Loucy (cell line): ENCODE measurements at regions not wholly inside any gene's neighbourhood (a gene's known extent, or its start where the extent isn't known, plus 50 kb on each side); places are given as distances from the start of the nearest gene placed in this dataset.

Experiments
- H2AFZ ChIP-seq: fragments of 200-600 bp; sonication (generic); 2 replicates; pipeline ENCODE4 v1.6.0; 2016; ENCODE audit warnings: antibody characterized with exemption, mild to moderate bottlenecking, low read length, moderate library complexity
- H3F3A ChIP-seq: fragments of 200-600 bp; 2 replicates; pipeline ENCODE4 v1.6.0; 2016; ENCODE audit warnings: antibody characterized with exemption, low read depth, mild to moderate bottlenecking
- H3K27me3 ChIP-seq: fragments of 200-600 bp; sonication (generic); 2 replicates; pipeline ENCODE4 v1.6.1; 2014; ENCODE audit warnings: low read length, mild to moderate bottlenecking; ENCODE audit not compliant: insufficient read depth, poor library complexity, severe bottlenecking
- H3K36me3 ChIP-seq: fragments of 200-600 bp; sonication (generic); 2 replicates; pipeline ENCODE4 v1.6.1; 2016; ENCODE audit warnings: low read length; ENCODE audit not compliant: insufficient read depth
- H3K4me1 ChIP-seq: fragments of 200-600 bp; sonication (generic); 2 replicates; pipeline ENCODE4 v1.5.1; 2014; ENCODE audit warnings: low read length, mild to moderate bottlenecking; ENCODE audit not compliant: insufficient read depth, poor library complexity, severe bottlenecking
- H3K4me2 ChIP-seq: fragments of 200-600 bp; sonication (generic); 2 replicates; pipeline ENCODE4 v1.6.0; 2014; ENCODE audit warnings: antibody characterized with exemption, low read length, low read depth, mild to moderate bottlenecking; ENCODE audit not compliant: poor library complexity, severe bottlenecking
- H3K4me3 ChIP-seq: fragments of 200-600 bp; sonication (generic); 2 replicates; pipeline ENCODE4 v1.5.1; 2014; ENCODE audit warnings: low read length, mild to moderate bottlenecking, mixed read lengths; ENCODE audit not compliant: poor library complexity, severe bottlenecking
- H3K79me2 ChIP-seq: fragments of 200-600 bp; sonication (generic); 2 replicates; pipeline ENCODE4 v1.6.1; 2014; ENCODE audit warnings: low read length; ENCODE audit not compliant: insufficient read depth
- H3K9ac ChIP-seq: fragments of 200-600 bp; sonication (generic); 2 replicates; pipeline ENCODE4 v1.6.0; 2014; ENCODE audit warnings: mild to moderate bottlenecking, low read depth, low read length, moderate library complexity; ENCODE audit not compliant: poor library complexity, severe bottlenecking
- H3K9me2 ChIP-seq: fragments of 200-600 bp; sonication (generic); replicated peaks from 2 replicates; pipeline ENCODE4 v1.6.1; 2016; ENCODE audit warnings: low read depth, low read length, mixed read lengths
- H3K9me3 ChIP-seq: fragments of 200-600 bp; sonication (generic); 2 replicates; pipeline ENCODE4 v1.6.1; 2014; ENCODE audit warnings: mild to moderate bottlenecking, antibody characterized with exemption, low read length, low read depth; ENCODE audit not compliant: insufficient read depth
- H4K20me1 ChIP-seq: fragments of 200-600 bp; sonication (generic); 2 replicates; pipeline ENCODE4 v1.6.0; 2014; ENCODE audit warnings: antibody characterized with exemption, low read length, mild to moderate bottlenecking; ENCODE audit not compliant: insufficient read depth, poor library complexity, severe bottlenecking
- CTCF ChIP-seq: fragments of 200-600 bp; sonication (generic); conservative IDR thresholded peaks from 2 replicates; pipeline ENCODE4 v1.5.1; 2014; ENCODE audit warnings: mild to moderate bottlenecking, antibody characterized with exemption, low read length
- EZH2phosphoT487 ChIP-seq: fragments of 200-600 bp; IDR thresholded peaks from 2 replicates; pipeline ENCODE4 v1.6.1; 2018; ENCODE audit warnings: antibody characterized with exemption, mild to moderate bottlenecking, moderate library complexity, borderline replicate concordance

GRCh38 chr1:88457197-88457596, 226.9 kb upstream of the PKN2 start:
- Histone ChIP-seq H3K4me2 (no peak overlapping the region), H4K20me1 (no peaks in the 10 kb centered on the region), H3K9me3 (no peaks in the 10 kb centered on the region), H3K9ac (no peak overlapping the region), H2AFZ (no peak overlapping the region), H3F3A (no peaks in the 10 kb centered on the region), H3K4me1 (no peaks in the 10 kb centered on the region), H3K36me3 (no peaks in the 10 kb centered on the region), H3K9me2 (no peaks in the 10 kb centered on the region), H3K79me2 (no peaks in the 10 kb centered on the region), H3K4me3 (no peak overlapping the region), H3K27me3 (no peaks in the 10 kb centered on the region)
- no peak for TF ChIP-seq EZH2phosphoT487
- TF ChIP-seq CTCF: no peak

- Histone ChIP-seq H3K9ac (no peak overlapping the region), H3K27me3 (no peaks in the 10 kb centered on the region), H3K4me1 (no peaks in the 10 kb centered on the region), H3K79me2 (no peaks in the 10 kb centered on the region), H3F3A (no peaks in the 10 kb centered on the region), H3K4me2 (no peak overlapping the region), H2AFZ (no peak overlapping the region), H3K36me3 (no peaks in the 10 kb centered on the region), H4K20me1 (no peaks in the 10 kb centered on the region), H3K4me3 (no peak overlapping the region), H3K9me3 (no peaks in the 10 kb centered on the region), H3K9me2 (no peaks in the 10 kb centered on the region)
- TF ChIP-seq EZH2phosphoT487 (no peak), CTCF (no peak)
Measured at GRCh38 chr1:88461007-88461406, 223.1 kb upstream of the PKN2 start.

GRCh38 chr1:88462096-88462487, 222.0 kb upstream of the PKN2 start:
- Histone ChIP-seq H3K9me3 (no peaks in the 10 kb centered on the region), H3K9me2 (no peaks in the 10 kb centered on the region), H3K9ac (no peak overlapping the region), H3K4me1 (no peaks in the 10 kb centered on the region), H3K4me2 (no peak overlapping the region), H3K36me3 (no peaks in the 10 kb centered on the region), H4K20me1 (no peaks in the 10 kb centered on the region), H3K4me3 (no peak overlapping the region), H2AFZ (no peak overlapping the region), H3F3A (no peaks in the 10 kb centered on the region), H3K79me2 (no peaks in the 10 kb centered on the region), H3K27me3 (no peaks in the 10 kb centered on the region)
- TF ChIP-seq EZH2phosphoT487 (no peak), CTCF (no peak)
